Parathyroid adenoma (tissue), 2 donors: ENCODE measurements at regions not wholly inside any gene's neighbourhood (a gene's known extent, or its start where the extent isn't known, plus 50 kb on each side); places are given as distances from the start of the nearest gene placed in this dataset.

Source experiments
- H2AFZ ChIP-seq: fragments of 300-600 bp; sonication (generic); one replicate; pipeline ENCODE4 v1.7.0; 2017; ENCODE audit warnings: antibody characterized with exemption, mild to moderate bottlenecking
- H3K27ac ChIP-seq: fragments of 300-600 bp; sonication (generic); one replicate; pipeline ENCODE4 v1.7.0; 2017
- H3K27me3 ChIP-seq: fragments of 300-600 bp; sonication (generic); one replicate; pipeline ENCODE4 v1.7.0; 2017; ENCODE audit warnings: low read length; ENCODE audit not compliant: control insufficient read depth, insufficient read depth
- H3K36me3 ChIP-seq: fragments of 300-600 bp; sonication (generic); one replicate; pipeline ENCODE4 v1.7.0; 2017; ENCODE audit warnings: low read length; ENCODE audit not compliant: control insufficient read depth, insufficient read depth
- H3K4me1 ChIP-seq: fragments of 300-600 bp; sonication (generic); one replicate; pipeline ENCODE4 v1.7.0; 2017; ENCODE audit warnings: control low read depth
- H3K4me2 ChIP-seq: fragments of 300-600 bp; sonication (generic); one replicate; pipeline ENCODE4 v1.7.0; 2017; ENCODE audit warnings: low read length
- H3K4me3 ChIP-seq: fragments of 300-600 bp; sonication (generic); one replicate; pipeline ENCODE4 v1.7.0; 2017; ENCODE audit warnings: low read depth, low read length
- H3K79me2 ChIP-seq: fragments of 300-600 bp; sonication (generic); one replicate; pipeline ENCODE4 v1.7.0; 2017; ENCODE audit warnings: control low read depth
- H3K9ac ChIP-seq: fragments of 300-600 bp; sonication (generic); one replicate; pipeline ENCODE4 v1.7.0; 2017; ENCODE audit warnings: mild to moderate bottlenecking
- H3K9me3 ChIP-seq: fragments of 300-600 bp; sonication (generic); one replicate; pipeline ENCODE4 v1.7.0; 2017; ENCODE audit warnings: low read length; ENCODE audit not compliant: control insufficient read depth
- TF ChIP-seq, protein P1 (sequence below): fragments of 300-600 bp; sonication (generic); IDR thresholded peaks from one replicate; pipeline ENCODE4 v1.7.0; 2017; ENCODE audit warnings: antibody characterized with exemption, mild to moderate bottlenecking
- donor health status: primary hyperparathyroidism.

DNA sequence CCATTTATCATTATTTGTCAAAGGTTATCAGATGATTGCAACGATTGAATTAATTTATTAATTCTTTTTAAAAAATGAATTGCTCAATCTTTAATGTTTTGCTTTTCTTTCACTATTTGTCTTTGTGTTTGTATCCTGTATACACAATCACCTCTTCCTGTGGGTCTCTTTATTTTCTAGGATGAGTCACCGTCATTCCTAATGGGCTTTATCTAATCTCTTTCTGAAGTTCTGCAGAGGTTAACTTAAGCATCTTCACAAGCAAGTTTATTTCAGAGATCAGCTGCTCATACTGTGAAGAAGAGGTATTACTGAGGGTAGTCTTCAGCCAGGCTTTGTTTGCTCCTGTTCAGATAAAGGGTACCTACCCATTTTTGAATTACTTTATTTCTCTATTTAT lies 323.9 kb downstream of the NNT start:
- Histone ChIP-seq H3K27ac (no peak overlapping the region), H3K27me3 (no peaks in the 10 kb centered on the region), H3K36me3 (no peaks in the 10 kb centered on the region), H3K9ac (no peak overlapping the region), H3K79me2 (no peaks in the 10 kb centered on the region), H3K9me3 (no peaks in the 10 kb centered on the region), H3K4me2 (no peak overlapping the region), H3K4me3 (no peak overlapping the region), H2AFZ (no peak overlapping the region), H3K4me1 (no peaks in the 10 kb centered on the region)
- TF ChIP-seq, protein P1, sequence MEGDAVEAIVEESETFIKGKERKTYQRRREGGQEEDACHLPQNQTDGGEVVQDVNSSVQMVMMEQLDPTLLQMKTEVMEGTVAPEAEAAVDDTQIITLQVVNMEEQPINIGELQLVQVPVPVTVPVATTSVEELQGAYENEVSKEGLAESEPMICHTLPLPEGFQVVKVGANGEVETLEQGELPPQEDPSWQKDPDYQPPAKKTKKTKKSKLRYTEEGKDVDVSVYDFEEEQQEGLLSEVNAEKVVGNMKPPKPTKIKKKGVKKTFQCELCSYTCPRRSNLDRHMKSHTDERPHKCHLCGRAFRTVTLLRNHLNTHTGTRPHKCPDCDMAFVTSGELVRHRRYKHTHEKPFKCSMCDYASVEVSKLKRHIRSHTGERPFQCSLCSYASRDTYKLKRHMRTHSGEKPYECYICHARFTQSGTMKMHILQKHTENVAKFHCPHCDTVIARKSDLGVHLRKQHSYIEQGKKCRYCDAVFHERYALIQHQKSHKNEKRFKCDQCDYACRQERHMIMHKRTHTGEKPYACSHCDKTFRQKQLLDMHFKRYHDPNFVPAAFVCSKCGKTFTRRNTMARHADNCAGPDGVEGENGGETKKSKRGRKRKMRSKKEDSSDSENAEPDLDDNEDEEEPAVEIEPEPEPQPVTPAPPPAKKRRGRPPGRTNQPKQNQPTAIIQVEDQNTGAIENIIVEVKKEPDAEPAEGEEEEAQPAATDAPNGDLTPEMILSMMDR, result no peak

DNA sequence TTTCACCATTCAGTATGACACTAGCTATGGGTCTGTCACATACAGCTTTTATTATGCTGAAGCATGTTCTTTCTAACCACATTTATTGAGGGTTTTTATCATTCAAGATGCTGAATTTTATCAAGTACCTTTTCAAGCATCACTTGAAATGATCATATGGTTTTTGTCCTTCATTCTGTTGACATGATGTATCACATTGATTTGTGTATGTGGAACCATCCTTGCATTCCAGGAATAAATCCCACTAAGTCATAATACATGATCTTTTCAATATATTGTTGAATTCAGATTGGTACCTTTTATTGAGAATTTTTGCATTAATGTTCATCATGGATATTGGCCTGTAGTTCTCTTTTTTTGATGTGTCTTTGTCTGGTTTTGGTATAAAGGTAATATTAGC lies 317.4 kb downstream of the NNT start:
- TF ChIP-seq, protein P1, result no peak
- Histone ChIP-seq H2AFZ (no peak overlapping the region), H3K4me3 (no peak overlapping the region), H3K27me3 (no peaks in the 10 kb centered on the region), H3K36me3 (no peaks in the 10 kb centered on the region), H3K4me1 (no peaks in the 10 kb centered on the region), H3K27ac (no peak overlapping the region), H3K79me2 (no peaks in the 10 kb centered on the region), H3K4me2 (no peak overlapping the region), H3K9me3 (no peaks in the 10 kb centered on the region), H3K9ac (no peak overlapping the region)

- TF ChIP-seq, protein P1, result no peak
- Histone ChIP-seq H3K4me3 (no peak overlapping the region), H3K4me2 (no peak overlapping the region), H3K79me2 (no peaks in the 10 kb centered on the region), H3K9me3 (no peaks in the 10 kb centered on the region), H3K27ac (no peak overlapping the region), H3K9ac (no peak overlapping the region), H3K27me3 (no peaks in the 10 kb centered on the region), H3K4me1 (no peaks in the 10 kb centered on the region), H3K36me3 (no peaks in the 10 kb centered on the region), H2AFZ (no peak overlapping the region)
Measured at GRCh38 chr5:43917925-43918324, 314.9 kb downstream of the NNT start.

- Histone ChIP-seq H3K4me2 (no peak overlapping the region), H3K27ac (no peak overlapping the region), H3K36me3 (no peaks in the 10 kb centered on the region), H3K79me2 (no peaks in the 10 kb centered on the region), H3K4me3 (no peak overlapping the region), H2AFZ (no peak overlapping the region), H3K9ac (no peak overlapping the region), H3K27me3 (no peaks in the 10 kb centered on the region), H3K4me1 (no peaks in the 10 kb centered on the region), H3K9me3 (no peaks in the 10 kb centered on the region)
- TF ChIP-seq, protein P1, result no peak
Measured at GRCh38 chr5:43903129-43903528, 300.1 kb downstream of the NNT start.

GRCh38 chr5:43900974-43901373 lies 298.0 kb downstream of the NNT start:
- no peaks in the 10 kb centered on the region for H3K4me1 ChIP-seq
- H3K79me2 ChIP-seq, result no peaks in the 10 kb centered on the region
- H2AFZ ChIP-seq, result no peak overlapping the region
- TF ChIP-seq, protein P1, result no peak
- no peak overlapping the region for H3K27ac ChIP-seq
- H3K4me3 ChIP-seq, result no peak overlapping the region
- no peaks in the 10 kb centered on the region for H3K27me3 ChIP-seq
- H3K4me2 ChIP-seq, result no peak overlapping the region
- H3K36me3 ChIP-seq, result no peaks in the 10 kb centered on the region
- no peaks in the 10 kb centered on the region for H3K9me3 ChIP-seq
- no peak overlapping the region for H3K9ac ChIP-seq
